ENCODE measurements at regions not wholly inside any gene's neighbourhood (a gene's known extent, or its start where the extent isn't known, plus 50 kb on each side); places are given as distances from the start of the nearest gene placed in this dataset.

DNA sequence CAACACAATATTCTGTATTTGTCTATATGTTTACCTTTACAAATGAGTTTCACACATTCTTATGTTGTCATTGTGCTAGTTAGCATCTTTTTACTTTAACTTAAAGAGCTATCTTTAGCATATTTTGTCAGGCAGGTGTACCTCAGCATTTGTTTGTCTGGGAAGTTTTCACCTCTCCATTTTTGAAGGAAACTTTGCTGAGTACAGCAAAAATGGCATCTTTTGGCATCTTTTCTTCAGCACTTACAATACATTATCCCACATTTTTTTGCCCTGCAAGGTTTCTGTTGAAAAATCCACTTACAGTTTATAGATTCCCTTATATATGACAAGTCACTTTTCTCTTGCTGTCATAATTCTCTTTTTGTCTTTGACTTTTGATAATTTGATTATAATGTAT, 171.3 kb upstream of the XIRP2 start:
- no peak for TF ChIP-seq POLR2A (IDR thresholded peaks at IDR 0.05; ENCODE audit: low read depth, low read length)
- TF ChIP-seq SPI1 (IDR thresholded peaks at IDR 0.05; ENCODE audit: low read depth, low read length): no peak
- TF ChIP-seq POLR2AphosphoS5 (IDR thresholded peaks at IDR 0.05; ENCODE audit: low read depth, low read length): no peak
- TF ChIP-seq TAF1 (IDR thresholded peaks at IDR 0.05; ENCODE audit: low read depth, low read length): no peak
- TF ChIP-seq PAX5 (IDR thresholded peaks at IDR 0.05; ENCODE audit: insufficient read depth, low read length, severe bottlenecking): no peak

Data from GM12891 (cell line).